HUES6 (cell line): ENCODE measurements at regions not wholly inside any gene's neighbourhood (a gene's known extent, or its start where the extent isn't known, plus 50 kb on each side); places are given as distances from the start of the nearest gene placed in this dataset.
"Not testable (repeated sequence)": the region's sequence is repeated elsewhere in the genome, so short reads cannot be mapped to it uniquely, and the experiment has no call there.

Source experiments
- H3K27ac ChIP-seq: 2 replicates; pipeline ENCODE4 v1.7.0; 2013; ENCODE audit warnings: low read depth, mild to moderate bottlenecking, low read length, inconsistent platforms
- H3K27me3 ChIP-seq: 2 replicates; pipeline ENCODE4 v1.6.1; 2013; ENCODE audit warnings: low read length; ENCODE audit not compliant: control insufficient read depth, insufficient read depth
- H3K36me3 ChIP-seq: 2 replicates; pipeline ENCODE4 v1.6.1; 2013; ENCODE audit warnings: low read length; ENCODE audit not compliant: control insufficient read depth, insufficient read depth
- H3K4me1 ChIP-seq: 2 replicates; pipeline ENCODE4 v1.6.1; 2013; ENCODE audit warnings: low read length; ENCODE audit not compliant: control insufficient read depth, insufficient read depth
- H3K4me3 ChIP-seq: 2 replicates; pipeline ENCODE4 v1.5.1; 2013; ENCODE audit warnings: low read depth, low read length
- H3K9ac ChIP-seq: one replicate; pipeline ENCODE4 v1.6.1; 2013; ENCODE audit warnings: mild to moderate bottlenecking, low read length
- H3K9me3 ChIP-seq: 2 replicates; pipeline ENCODE4 v1.6.1; 2013; ENCODE audit warnings: low read depth, low read length; ENCODE audit not compliant: control insufficient read depth, insufficient read depth

GRCh38 chrX:44785652-44786051, 58.2 kb upstream of the DUSP21 start:
- no peak overlapping the region for H3K9ac ChIP-seq
- no peak overlapping the region for H3K27ac ChIP-seq
- H3K4me3 ChIP-seq: no peak overlapping the region
- H3K9me3 ChIP-seq: no peaks in the 10 kb centered on the region; the same call in 1 of the 2 replicates
- H3K4me1 ChIP-seq: 0 out of 2 replicates have a peak, but pooled peaks cover 2% of the 10 kb centered on the region
- no peaks in the 10 kb centered on the region for H3K27me3 ChIP-seq
- no peaks in the 10 kb centered on the region for H3K36me3 ChIP-seq

GRCh38 chrX:44784241-44784640, 59.6 kb upstream of the DUSP21 start:
- no peaks in the 10 kb centered on the region for H3K27me3 ChIP-seq
- no peak overlapping the region for H3K4me3 ChIP-seq
- H3K9ac ChIP-seq: no peak overlapping the region
- H3K4me1 ChIP-seq: 0 out of 2 replicates have a peak, but pooled peaks cover 2% of the 10 kb centered on the region
- no peak overlapping the region for H3K27ac ChIP-seq
- no peaks in the 10 kb centered on the region for H3K36me3 ChIP-seq
- H3K9me3 ChIP-seq: peaks cover 4% of the 10 kb centered on the region; the same call in 1 of the 2 replicates

GRCh38 chrX:44778254-44778653, 65.6 kb upstream of the DUSP21 start:
- Histone ChIP-seq H3K27me3 (no peaks in the 10 kb centered on the region), H3K27ac (no peak overlapping the region), H3K4me1 (no peaks in the 10 kb centered on the region), H3K36me3 (no peaks in the 10 kb centered on the region), H3K4me3 (no peak overlapping the region), H3K9me3 (peaks cover 11% of the 10 kb centered on the region), H3K9ac (no peak overlapping the region)

- H3K27ac ChIP-seq: no peak overlapping the region
- no peaks in the 10 kb centered on the region for H3K4me1 ChIP-seq
- no peak overlapping the region for H3K4me3 ChIP-seq
- no peaks in the 10 kb centered on the region for H3K36me3 ChIP-seq
- H3K27me3 ChIP-seq: no peaks in the 10 kb centered on the region
- no peak overlapping the region for H3K9ac ChIP-seq
- peaks cover 14% of the 10 kb centered on the region for H3K9me3 ChIP-seq
Observed at GRCh38 chrX:44775726-44776125, 68.1 kb upstream of the DUSP21 start.

GRCh38 chrX:44774066-44774465, 69.8 kb upstream of the DUSP21 start:
- H3K4me3 ChIP-seq, H3K27ac ChIP-seq, H3K9ac ChIP-seq, H3K36me3 ChIP-seq, H3K4me1 ChIP-seq, H3K27me3 ChIP-seq: not testable (repeated sequence)
- peaks cover 10% of the 10 kb centered on the region for H3K9me3 ChIP-seq

GRCh38 chrX:44770121-44770520, 73.7 kb upstream of the DUSP21 start:
- no peaks in the 10 kb centered on the region for H3K36me3 ChIP-seq

GRCh38 chrX:44767308-44767707, 76.5 kb upstream of the DUSP21 start:
- H3K4me3 ChIP-seq: no peak overlapping the region
- H3K27me3 ChIP-seq: no peaks in the 10 kb centered on the region
- no peak overlapping the region for H3K9ac ChIP-seq
- no peaks in the 10 kb centered on the region for H3K36me3 ChIP-seq
- H3K4me1 ChIP-seq: no peaks in the 10 kb centered on the region
- H3K9me3 ChIP-seq: no peaks in the 10 kb centered on the region
- no peak overlapping the region for H3K27ac ChIP-seq

More at GRCh38 chrX:44770121-44770520, 73.7 kb upstream of the DUSP21 start:
- H3K4me1 ChIP-seq: no peaks in the 10 kb centered on the region
- H3K27me3 ChIP-seq: no peaks in the 10 kb centered on the region
- no peak overlapping the region for H3K27ac ChIP-seq
- peaks cover 3% of the 10 kb centered on the region; the same call in 1 of the 2 replicates for H3K9me3 ChIP-seq
- no peak overlapping the region for H3K4me3 ChIP-seq
- H3K9ac ChIP-seq: no peak overlapping the region

GRCh38 chrX:44765556-44765955, 78.3 kb upstream of the DUSP21 start:
- no peak overlapping the region for H3K9ac ChIP-seq
- no peak overlapping the region for H3K4me3 ChIP-seq
- H3K4me1 ChIP-seq: no peaks in the 10 kb centered on the region
- no peak overlapping the region for H3K27ac ChIP-seq
- H3K27me3 ChIP-seq: no peaks in the 10 kb centered on the region
- no peaks in the 10 kb centered on the region for H3K36me3 ChIP-seq
- H3K9me3 ChIP-seq: no peaks in the 10 kb centered on the region

- H3K4me3 ChIP-seq: no peak overlapping the region
- H3K4me1 ChIP-seq: peaks cover 5% of the 10 kb centered on the region; the same call in 1 of the 2 replicates
- H3K27ac ChIP-seq: no peak overlapping the region
- H3K36me3 ChIP-seq: no peaks in the 10 kb centered on the region
- no peaks in the 10 kb centered on the region for H3K27me3 ChIP-seq
- H3K9me3 ChIP-seq: peaks cover 3% of the 10 kb centered on the region; the same call in 1 of the 2 replicates
- no peak overlapping the region for H3K9ac ChIP-seq
Observed at GRCh38 chrX:44747969-44748368, 95.9 kb upstream of the DUSP21 start.

- Histone ChIP-seq H3K27ac (no peak overlapping the region), H3K36me3 (no peaks in the 10 kb centered on the region), H3K9me3 (peaks cover 3% of the 10 kb centered on the region; the same call in 1 of the 2 replicates), H3K4me3 (no peak overlapping the region), H3K27me3 (no peaks in the 10 kb centered on the region), H3K9ac (no peak overlapping the region), H3K4me1 (peaks cover 5% of the 10 kb centered on the region; the same call in 1 of the 2 replicates)
Observed at GRCh38 chrX:44747317-44747716, 96.5 kb upstream of the DUSP21 start.

GRCh38 chrX:44744799-44745198, 99.0 kb upstream of the DUSP21 start:
- no peaks in the 10 kb centered on the region for H3K27me3 ChIP-seq
- peaks cover 3% of the 10 kb centered on the region; the same call in 1 of the 2 replicates for H3K9me3 ChIP-seq
- no peaks in the 10 kb centered on the region for H3K36me3 ChIP-seq
- peaks cover 5% of the 10 kb centered on the region; the same call in 1 of the 2 replicates for H3K4me1 ChIP-seq
- H3K9ac ChIP-seq: no peak overlapping the region
- no peak overlapping the region for H3K4me3 ChIP-seq
- no peak overlapping the region for H3K27ac ChIP-seq
